Esophagus squamous epithelium (tissue), 5 donors: ENCODE measurements at regions not wholly inside any gene's neighbourhood (a gene's known extent, or its start where the extent isn't known, plus 50 kb on each side); places are given as distances from the start of the nearest gene placed in this dataset.

ENCODE experiments used
- DNase-seq: peaks from one replicate; lab custom pipeline; 2025; lab: John Stamatoyannopoulos, UW
- H3K27ac ChIP-seq, 4 donors: fragments of 200-600 bp; sonication (generic); one replicate each; pipeline ENCODE4 v1.5.1; 2016 to 2019; ENCODE audit warnings: mild to moderate bottlenecking in 1 of 4
- H3K27me3 ChIP-seq, 4 donors: fragments of 200-600 bp; sonication (generic); 1 replicate in 3 of 4; 2 replicates in 1 of 4; pipeline versions ENCODE4 v1.5.1 to v1.6.0; 2017 to 2021; ENCODE audit warnings: antibody characterized with exemption in 1 of 4
- H3K36me3 ChIP-seq, 3 donors: fragments of 200-600 bp; sonication (generic); one replicate each; pipeline ENCODE4 v1.5.1; 2016 to 2019
- H3K4me1 ChIP-seq, 3 donors: fragments of 200-600 bp; sonication (generic); one replicate each; pipeline ENCODE4 v1.5.1; 2017 to 2019
- H3K4me3 ChIP-seq, 4 donors: fragments of 200-600 bp; sonication (generic); 1 replicate in 3 of 4; 2 replicates in 1 of 4; pipeline ENCODE4 v1.5.1; 2016 to 2019; ENCODE audit warnings: mild to moderate bottlenecking in 2 of 4, moderate library complexity in 1 of 4
- H3K9me3 ChIP-seq, 3 donors: fragments of 200-600 bp; sonication (generic); one replicate each; pipeline ENCODE4 v1.5.1; 2016 to 2019
- CTCF ChIP-seq, 6 experiments: fragments of 450-650 bp in 4 of 6; fragments of 200-600 bp in 2 of 6; sonication (generic) in 2 of 6; IDR thresholded peaks; one replicate each; pipeline ENCODE4 v1.5.1; 2016 to 2019; ENCODE audit warnings: antibody characterized with exemption in 6 of 6, mild to moderate bottlenecking in 4 of 6, moderate library complexity in 4 of 6
- POLR2A ChIP-seq, 4 donors: fragments of 450-650 bp; IDR thresholded peaks; one replicate each; pipeline ENCODE4 v1.6.1; 2017; ENCODE audit warnings: antibody characterized with exemption in 4 of 4, mild to moderate bottlenecking in 4 of 4, moderate library complexity in 3 of 4
- WGBS, 2 donors: methylation state at CpG; one replicate each; pipeline ENCODE4 v1.1.5; 2018; 5-methylcytosine and 5-hydroxymethylcytosine counted together
- intact Hi-C: fragments of 100-400 bp; cut with DNase I; formaldehyde crosslinking; loops from one replicate; pipeline ENCODE4 v1.15.0; 2022
- donor health status: DM: yes; HTN: yes; CAD: no.

GRCh38 chr3:18097989-18098388, 327.1 kb downstream of the SATB1 start:
- no peak overlapping the region for H3K27ac ChIP-seq
- H3K4me3 ChIP-seq = no peak overlapping the region
- TF ChIP-seq POLR2A (IDR thresholded peaks at IDR 0.05) = no peak
- TF ChIP-seq CTCF (IDR thresholded peaks at IDR 0.05) = no peak
- H3K27me3 ChIP-seq = no peaks in the 10 kb centered on the region
- H3K9me3 ChIP-seq = no peaks in the 10 kb centered on the region
- WGBS, 2 donors = 69 to 88% methylated on average over 3 of the region's 3 CpGs
- no peak for DNase-seq
- no peaks in the 10 kb centered on the region for H3K36me3 ChIP-seq
- intact Hi-C loops = no loop called here
- peaks cover 0 to 7% (median 0%) of the 10 kb centered on the region in 3 donors for H3K4me1 ChIP-seq

GRCh38 chr3:18097473-18097872, 327.7 kb downstream of the SATB1 start:
- Histone ChIP-seq H3K27ac (no peak overlapping the region), H3K9me3 (no peaks in the 10 kb centered on the region), H3K4me3 (no peak overlapping the region), H3K27me3 (no peaks in the 10 kb centered on the region), H3K4me1 (peaks cover 0 to 7% (median 0%) of the 10 kb centered on the region in 3 donors), H3K36me3 (no peaks in the 10 kb centered on the region)
- WGBS, 2 donors = 63 to 67% methylated on average over 3 of the region's 3 CpGs
- DNase-seq = no peak
- TF ChIP-seq CTCF (IDR thresholded peaks at IDR 0.05) (no peak), POLR2A (IDR thresholded peaks at IDR 0.05) (no peak)
- intact Hi-C loops = no loop called here

GRCh38 chr3:18092726-18093125, 332.4 kb downstream of the SATB1 start:
- intact Hi-C loops = no loop called here
- no peak overlapping the region for H3K27ac ChIP-seq
- no peak overlapping the region for H3K4me3 ChIP-seq
- WGBS, 2 donors = 35 to 39% methylated on average over 5 of the region's 5 CpGs
- H3K27me3 ChIP-seq = no peaks in the 10 kb centered on the region
- TF ChIP-seq CTCF (IDR thresholded peaks at IDR 0.05) = no peak
- TF ChIP-seq POLR2A (IDR thresholded peaks at IDR 0.05) = no peak
- no peaks in the 10 kb centered on the region for H3K36me3 ChIP-seq
- H3K9me3 ChIP-seq = no peaks in the 10 kb centered on the region
- no peak for DNase-seq
- H3K4me1 ChIP-seq = no peaks in the 10 kb centered on the region

- no peak for DNase-seq
- intact Hi-C loops = no loop called here
- Histone ChIP-seq H3K27ac (no peak overlapping the region), H3K27me3 (peaks cover 0 to 6% (median 0%) of the 10 kb centered on the region in 4 donors), H3K36me3 (no peaks in the 10 kb centered on the region), H3K9me3 (no peaks in the 10 kb centered on the region), H3K4me3 (no peak overlapping the region), H3K4me1 (no peaks in the 10 kb centered on the region)
- TF ChIP-seq POLR2A (IDR thresholded peaks at IDR 0.05) (no peak), CTCF (IDR thresholded peaks at IDR 0.05) (no peak)
Measured at GRCh38 chr3:18090377-18090776, 334.8 kb downstream of the SATB1 start.

- Histone ChIP-seq H3K27me3 (peaks cover 0 to 6% (median 0%) of the 10 kb centered on the region in 4 donors), H3K9me3 (no peaks in the 10 kb centered on the region), H3K4me1 (no peaks in the 10 kb centered on the region), H3K36me3 (no peaks in the 10 kb centered on the region), H3K4me3 (no peak overlapping the region), H3K27ac (no peak overlapping the region)
- intact Hi-C loops = no loop called here
- TF ChIP-seq CTCF (IDR thresholded peaks at IDR 0.05) (no peak), POLR2A (IDR thresholded peaks at IDR 0.05) (no peak)
- WGBS, 2 donors = 47 to 55% methylated on average over 3 of the region's 3 CpGs
- no peak for DNase-seq
Measured at GRCh38 chr3:18087988-18088387, 337.2 kb downstream of the SATB1 start.
